GM21367 (cell line): ENCODE measurements at regions not wholly inside any gene's neighbourhood (a gene's known extent, or its start where the extent isn't known, plus 50 kb on each side); places are given as distances from the start of the nearest gene placed in this dataset.
"Not testable (repeated sequence)": the region's sequence is repeated elsewhere in the genome, so short reads cannot be mapped to it uniquely, and the experiment has no call there.

Experiments used
- ATAC-seq: cut with Tn5 transposase; IDR thresholded peaks from one replicate; pipeline ENCODE4 v1.9.1; 2021; ENCODE audit not compliant: unreplicated experiment

GRCh38 chr17:33873201-33873617, 381.9 kb upstream of the CCL2 start:
- ATAC-seq, result no peak

GRCh38 chr17:33874617-33875060, 380.4 kb upstream of the CCL2 start:
- no peak for ATAC-seq

GRCh38 chr17:33875973-33876372, 379.1 kb upstream of the CCL2 start:
- ATAC-seq, result no peak

GRCh38 chr17:33882273-33882672, 372.8 kb upstream of the CCL2 start:
- not testable (repeated sequence) for ATAC-seq

- ATAC-seq, result not testable (repeated sequence)
These were observed 372.4 kb upstream of the CCL2 start for GRCh38 chr17:33882677-33883076.

- ATAC-seq, result no peak
These were observed 366.6 kb upstream of the CCL2 start for GRCh38 chr17:33888455-33888854.

- ATAC-seq, result no peak
These were observed 366.0 kb upstream of the CCL2 start for GRCh38 chr17:33889040-33889439.

GRCh38 chr17:33889766-33890165, 365.3 kb upstream of the CCL2 start:
- no peak for ATAC-seq

GRCh38 chr17:33892717-33893591, 362.1 kb upstream of the CCL2 start:
- no peak for ATAC-seq

- no peak for ATAC-seq
These were observed 359.6 kb upstream of the CCL2 start for GRCh38 chr17:33895491-33895890.

- no peak for ATAC-seq
These were observed 358.8 kb upstream of the CCL2 start for GRCh38 chr17:33896263-33896662.

GRCh38 chr17:33901085-33901484, 354.0 kb upstream of the CCL2 start:
- ATAC-seq, result no peak

GRCh38 chr17:33902901-33903449, 352.1 kb upstream of the CCL2 start:
- ATAC-seq, result no peak

- ATAC-seq, result no peak
These were observed 350.6 kb upstream of the CCL2 start for GRCh38 chr17:33904476-33904875.

- ATAC-seq, result no peak
These were observed 349.7 kb upstream of the CCL2 start for GRCh38 chr17:33905338-33905800.

- ATAC-seq, result no peak
These were observed 346.6 kb upstream of the CCL2 start for GRCh38 chr17:33908363-33909064.

- ATAC-seq, result no peak
These were observed 344.8 kb upstream of the CCL2 start for GRCh38 chr17:33910200-33910857.

- no peak for ATAC-seq
These were observed 341.0 kb upstream of the CCL2 start for GRCh38 chr17:33914125-33914524.

- ATAC-seq, result no peak
These were observed 332.1 kb upstream of the CCL2 start for GRCh38 chr17:33922971-33923370.

- no peak for ATAC-seq
These were observed 331.0 kb upstream of the CCL2 start for GRCh38 chr17:33924104-33924503.

GRCh38 chr17:33925649-33926048, 329.4 kb upstream of the CCL2 start:
- no peak for ATAC-seq
